ENCODE measurements at regions not wholly inside any gene's neighbourhood (a gene's known extent, or its start where the extent isn't known, plus 50 kb on each side); places are given as distances from the start of the nearest gene placed in this dataset.
"Not testable (repeated sequence)": the region's sequence is repeated elsewhere in the genome, so short reads cannot be mapped to it uniquely, and the experiment has no call there.

DNA sequence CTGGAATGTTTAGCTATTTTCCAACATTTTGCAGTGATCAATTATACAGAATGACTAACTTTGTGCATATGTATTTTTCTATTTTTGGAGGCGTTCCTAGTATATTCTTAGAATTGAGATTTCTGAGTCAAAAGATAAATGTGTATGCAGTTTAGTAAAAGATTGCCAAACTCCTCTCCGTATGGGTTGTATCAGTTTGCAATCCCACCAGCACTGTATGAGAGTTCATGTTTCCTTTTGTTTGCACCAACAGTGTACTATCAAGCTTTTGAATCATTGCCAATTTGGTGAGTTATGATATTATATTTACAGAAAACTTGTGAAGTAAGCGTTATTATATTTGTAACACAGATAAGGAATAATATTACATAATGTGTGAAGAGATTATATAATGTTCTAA lies 658.7 kb downstream of the JRKL start:
- no peaks in the 10 kb centered on the region for H3K27me3 ChIP-seq
- 69% methylated on average over 3 of the region's 3 CpGs for WGBS, 2 donors
- H3K9me3 ChIP-seq = no peaks in the 10 kb centered on the region

DNA sequence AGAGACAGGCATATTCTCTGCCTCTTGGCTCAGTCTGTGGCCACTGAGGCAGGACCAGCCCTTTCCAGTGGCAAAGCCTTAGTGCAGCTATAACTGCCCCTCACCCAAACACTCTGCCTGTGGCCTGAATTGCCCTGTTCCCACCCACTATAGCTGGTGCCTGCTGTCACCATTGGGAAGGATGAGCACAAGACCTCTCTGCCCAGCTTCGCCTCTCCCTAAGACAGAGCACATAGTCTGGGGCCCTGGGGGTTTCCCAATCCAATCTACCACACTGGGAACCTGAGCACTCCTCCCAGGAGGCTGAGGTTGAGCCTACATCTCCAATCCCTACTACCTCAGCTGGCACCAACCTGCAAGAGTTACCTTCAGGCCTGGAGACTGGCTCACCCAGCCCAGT lies 670.4 kb downstream of the JRKL start:
- intact Hi-C loops (cut with DNase I) = no loop called here
- H3K9me3 ChIP-seq = no peaks in the 10 kb centered on the region

More for the DNA sequence above, 658.7 kb downstream of the JRKL start:
- intact Hi-C loops (cut with DNase I) = no loop called here
- Histone ChIP-seq H3K4me3 (replicated peaks in 1 of 3) (no peak overlapping the region), H3K4me1 (no peaks in the 10 kb centered on the region), H3K27ac (no peak overlapping the region), H3K36me3 (no peaks in the 10 kb centered on the region)
- TF ChIP-seq, protein P1, sequence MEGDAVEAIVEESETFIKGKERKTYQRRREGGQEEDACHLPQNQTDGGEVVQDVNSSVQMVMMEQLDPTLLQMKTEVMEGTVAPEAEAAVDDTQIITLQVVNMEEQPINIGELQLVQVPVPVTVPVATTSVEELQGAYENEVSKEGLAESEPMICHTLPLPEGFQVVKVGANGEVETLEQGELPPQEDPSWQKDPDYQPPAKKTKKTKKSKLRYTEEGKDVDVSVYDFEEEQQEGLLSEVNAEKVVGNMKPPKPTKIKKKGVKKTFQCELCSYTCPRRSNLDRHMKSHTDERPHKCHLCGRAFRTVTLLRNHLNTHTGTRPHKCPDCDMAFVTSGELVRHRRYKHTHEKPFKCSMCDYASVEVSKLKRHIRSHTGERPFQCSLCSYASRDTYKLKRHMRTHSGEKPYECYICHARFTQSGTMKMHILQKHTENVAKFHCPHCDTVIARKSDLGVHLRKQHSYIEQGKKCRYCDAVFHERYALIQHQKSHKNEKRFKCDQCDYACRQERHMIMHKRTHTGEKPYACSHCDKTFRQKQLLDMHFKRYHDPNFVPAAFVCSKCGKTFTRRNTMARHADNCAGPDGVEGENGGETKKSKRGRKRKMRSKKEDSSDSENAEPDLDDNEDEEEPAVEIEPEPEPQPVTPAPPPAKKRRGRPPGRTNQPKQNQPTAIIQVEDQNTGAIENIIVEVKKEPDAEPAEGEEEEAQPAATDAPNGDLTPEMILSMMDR (IDR thresholded peaks at IDR 0.05) = no peak
- no peak for TF ChIP-seq POLR2A (IDR thresholded peaks at IDR 0.05)
- DNase-seq = no peak

DNA sequence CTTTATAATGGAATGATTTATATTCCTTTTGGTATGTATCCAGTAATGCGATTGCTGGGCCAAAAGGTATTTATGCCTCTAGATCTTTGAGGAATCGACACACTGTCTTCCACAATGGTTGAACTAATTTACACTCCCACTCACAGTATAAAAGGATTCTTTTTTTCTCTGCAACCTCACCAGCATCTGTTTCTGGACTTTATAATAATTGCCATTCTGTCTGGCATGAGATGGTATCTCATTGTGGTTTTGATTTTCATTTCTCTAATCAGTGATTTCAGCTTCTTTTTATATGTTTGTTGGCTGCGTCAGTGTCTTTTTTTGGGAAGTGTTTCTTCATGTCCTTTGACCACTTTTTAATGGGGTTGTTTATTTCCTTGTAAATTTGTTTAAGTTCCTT lies 679.3 kb downstream of the JRKL start:
- no peaks in the 10 kb centered on the region for H3K27me3 ChIP-seq
- WGBS, 2 donors = 90 to 93% methylated on average over 3 of the region's 3 CpGs
- no peaks in the 10 kb centered on the region for H3K4me1 ChIP-seq
- intact Hi-C loops (cut with DNase I) = no loop called here
- H3K36me3 ChIP-seq = no peaks in the 10 kb centered on the region
- no peak overlapping the region for H3K27ac ChIP-seq
- no peak for DNase-seq
- no peak for TF ChIP-seq POLR2A (IDR thresholded peaks at IDR 0.05)
- TF ChIP-seq, protein P1 (IDR thresholded peaks at IDR 0.05) = no peak
- no peaks in the 10 kb centered on the region for H3K9me3 ChIP-seq
- H3K4me3 ChIP-seq (replicated peaks in 1 of 3) = no peak overlapping the region

More for the DNA sequence above, 670.4 kb downstream of the JRKL start:
- Histone ChIP-seq H3K36me3 (no peaks in the 10 kb centered on the region), H3K27me3 (no peaks in the 10 kb centered on the region), H3K27ac (no peak overlapping the region), H3K4me3 (replicated peaks in 1 of 3) (no peak overlapping the region), H3K4me1 (no peaks in the 10 kb centered on the region)
- 100% methylated on average over 1 of the region's 1 CpG for WGBS, 2 donors
- TF ChIP-seq, protein P1 (IDR thresholded peaks at IDR 0.05) = no peak
- TF ChIP-seq POLR2A (IDR thresholded peaks at IDR 0.05) = no peak
- no peak for DNase-seq

DNA sequence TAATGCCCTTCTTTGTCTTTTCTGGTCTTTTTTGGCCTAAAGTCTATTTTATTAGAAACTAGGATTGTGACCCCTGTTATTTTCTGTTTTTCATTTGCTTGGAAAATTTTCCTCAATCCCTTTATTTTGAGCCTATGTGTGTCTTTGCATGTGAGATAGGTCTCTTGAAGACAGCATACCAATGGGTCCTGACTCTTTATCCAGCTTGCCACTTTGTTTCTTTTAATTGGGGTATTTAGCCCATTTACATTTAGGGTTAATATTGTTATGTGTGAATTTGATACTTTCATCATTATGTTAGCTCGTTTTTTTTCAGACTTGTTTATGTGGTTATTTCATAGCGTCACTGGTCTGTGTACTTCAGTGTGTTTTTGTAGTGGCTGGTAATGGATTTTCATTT lies 682.6 kb downstream of the JRKL start:
- no peak overlapping the region for H3K27ac ChIP-seq
- intact Hi-C loops (cut with DNase I) = no loop called here
- TF ChIP-seq, protein P1 (IDR thresholded peaks at IDR 0.05) = no peak
- TF ChIP-seq POLR2A (IDR thresholded peaks at IDR 0.05) = no peak
- no peaks in the 10 kb centered on the region for H3K27me3 ChIP-seq
- no peaks in the 10 kb centered on the region for H3K36me3 ChIP-seq
- no peaks in the 10 kb centered on the region for H3K4me1 ChIP-seq
- DNase-seq = no peak
- no peak overlapping the region for H3K4me3 ChIP-seq (replicated peaks in 1 of 3)
- no peaks in the 10 kb centered on the region for H3K9me3 ChIP-seq
- WGBS, 2 donors = 76 to 78% methylated on average over 2 of the region's 2 CpGs

DNA sequence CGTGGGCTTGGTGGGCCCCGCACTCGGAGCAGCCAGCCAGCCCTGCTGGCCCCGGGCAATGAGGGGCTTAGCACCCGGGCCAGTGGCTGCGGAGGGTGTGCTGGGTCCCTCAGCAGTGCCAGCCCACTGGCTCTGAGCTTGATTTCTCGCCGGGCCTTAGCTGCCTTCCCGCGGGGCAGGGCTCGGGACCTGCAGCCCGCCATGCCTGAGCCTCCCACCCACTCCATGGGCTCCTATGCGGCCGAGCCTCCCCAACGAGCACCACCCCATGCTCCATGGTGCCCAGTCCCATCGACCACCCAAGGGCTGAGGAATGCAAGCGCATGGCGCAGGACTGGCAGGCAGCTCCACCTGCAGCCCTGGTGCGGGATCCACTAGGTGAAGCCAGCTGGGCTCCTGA lies 686.9 kb downstream of the JRKL start:
- H3K4me1 ChIP-seq; H3K36me3 ChIP-seq; H3K27ac ChIP-seq; H3K4me3 ChIP-seq (replicated peaks in 1 of 3); intact Hi-C loops (cut with DNase I); H3K9me3 ChIP-seq; DNase-seq; H3K27me3 ChIP-seq: not testable (repeated sequence)
- 95% methylated on average over 4 of the region's 19 CpGs; no CpG with 5 or more reads in 1 of the 2 donors for WGBS, 2 donors

DNA sequence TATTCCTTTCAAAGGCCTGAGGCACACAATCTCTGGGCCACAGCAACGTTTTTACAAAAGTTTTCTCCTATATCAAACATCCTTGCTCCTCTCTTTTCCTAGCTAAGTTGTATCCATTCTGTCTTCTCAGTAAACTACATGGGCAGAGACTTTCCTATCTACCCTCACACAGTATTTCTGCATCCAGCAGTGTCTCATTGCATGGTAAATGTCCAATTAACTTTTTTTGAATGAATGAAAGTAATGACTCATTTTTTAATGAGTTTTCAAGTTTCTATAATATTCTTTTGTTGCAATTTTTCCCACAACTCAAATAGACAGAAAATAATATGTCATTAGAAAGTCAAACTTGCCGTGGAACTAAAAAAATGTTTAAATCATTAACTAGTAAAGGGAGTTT lies 688.6 kb downstream of the JRKL start:
- H3K4me1 ChIP-seq = no peaks in the 10 kb centered on the region
- 57 to 63% methylated on average over 2 of the region's 2 CpGs for WGBS, 2 donors
- DNase-seq = no peak
- H3K4me3 ChIP-seq (replicated peaks in 1 of 3) = no peak overlapping the region
- TF ChIP-seq, protein P1 (IDR thresholded peaks at IDR 0.05) = no peak
- no peak for TF ChIP-seq POLR2A (IDR thresholded peaks at IDR 0.05)
- H3K9me3 ChIP-seq = no peaks in the 10 kb centered on the region
- no peaks in the 10 kb centered on the region for H3K36me3 ChIP-seq
- intact Hi-C loops (cut with DNase I) = no loop called here
- no peak overlapping the region for H3K27ac ChIP-seq
- H3K27me3 ChIP-seq = no peaks in the 10 kb centered on the region
